ENCODE measurements at regions not wholly inside any gene's neighbourhood (a gene's known extent, or its start where the extent isn't known, plus 50 kb on each side); places are given as distances from the start of the nearest gene placed in this dataset.

DNA sequence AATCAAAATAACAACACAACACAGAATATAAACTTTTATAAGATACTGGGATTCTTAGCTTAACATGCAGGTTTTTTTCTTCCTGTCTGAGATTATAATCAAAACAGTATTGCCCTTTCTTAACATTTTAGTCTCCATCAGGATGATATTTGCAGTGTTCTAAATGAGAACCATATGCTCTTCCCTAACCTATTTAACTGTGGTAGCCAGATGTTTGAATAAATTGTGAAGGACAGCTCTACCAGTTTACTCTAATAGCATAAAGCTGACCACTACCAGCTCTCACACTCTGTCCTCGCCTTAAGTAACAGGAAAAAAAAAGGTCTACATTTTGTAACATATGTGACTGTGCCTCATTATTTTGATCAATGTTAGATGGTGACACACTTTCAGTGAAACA, 618.7 kb upstream of the SGCG start:
- Histone ChIP-seq H3K36me3 (ENCODE audit: control insufficient read depth in 1 of 2, insufficient read depth in 2 of 2, low read length in 2 of 2) (no peaks in the 10 kb centered on the region), H3K27ac (ENCODE audit: low read depth, low read length) (no peak overlapping the region), H3K27me3 (ENCODE audit: control insufficient read depth in 1 of 2, insufficient read depth in 2 of 2, low read length in 2 of 2) (no peaks in the 10 kb centered on the region), H3K9ac (ENCODE audit: low read depth in 1 of 2, low read length in 2 of 2) (no peak overlapping the region), H3K9me3 (ENCODE audit: control insufficient read depth in 1 of 2, low read length in 2 of 2) (no peaks in the 10 kb centered on the region), H3K4me3 (ENCODE audit: low read depth in 1 of 2, low read length in 2 of 2) (no peak overlapping the region), H3K4me1 (ENCODE audit: control insufficient read depth in 1 of 2, insufficient read depth in 2 of 2, low read length in 2 of 2) (no peaks in the 10 kb centered on the region)

DNA sequence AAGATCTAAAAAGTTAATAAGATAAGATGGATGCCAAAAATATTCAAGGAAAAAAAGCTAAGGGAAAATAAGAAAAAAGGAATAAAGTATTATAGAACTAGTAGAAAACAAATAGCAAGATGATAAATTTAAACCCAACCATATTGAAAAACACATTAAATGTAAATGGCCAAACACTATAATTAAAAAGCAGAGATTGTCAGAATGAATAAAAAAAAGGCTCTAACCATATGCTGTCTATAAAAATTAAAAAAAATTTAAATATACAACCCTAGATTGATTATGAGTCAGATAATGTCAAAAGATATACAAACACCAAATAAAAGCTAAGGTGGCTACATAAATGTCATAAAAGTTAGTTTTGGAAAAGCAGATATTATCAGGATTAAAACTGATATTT, 617.5 kb upstream of the SGCG start:
- Histone ChIP-seq H3K4me3 (ENCODE audit: low read depth in 1 of 2, low read length in 2 of 2) (no peak overlapping the region), H3K9me3 (ENCODE audit: control insufficient read depth in 1 of 2, low read length in 2 of 2) (no peaks in the 10 kb centered on the region), H3K4me1 (ENCODE audit: control insufficient read depth in 1 of 2, insufficient read depth in 2 of 2, low read length in 2 of 2) (no peaks in the 10 kb centered on the region), H3K36me3 (ENCODE audit: control insufficient read depth in 1 of 2, insufficient read depth in 2 of 2, low read length in 2 of 2) (no peaks in the 10 kb centered on the region), H3K9ac (ENCODE audit: low read depth in 1 of 2, low read length in 2 of 2) (no peak overlapping the region), H3K27ac (ENCODE audit: low read depth, low read length) (no peak overlapping the region), H3K27me3 (ENCODE audit: control insufficient read depth in 1 of 2, insufficient read depth in 2 of 2, low read length in 2 of 2) (no peaks in the 10 kb centered on the region)

DNA sequence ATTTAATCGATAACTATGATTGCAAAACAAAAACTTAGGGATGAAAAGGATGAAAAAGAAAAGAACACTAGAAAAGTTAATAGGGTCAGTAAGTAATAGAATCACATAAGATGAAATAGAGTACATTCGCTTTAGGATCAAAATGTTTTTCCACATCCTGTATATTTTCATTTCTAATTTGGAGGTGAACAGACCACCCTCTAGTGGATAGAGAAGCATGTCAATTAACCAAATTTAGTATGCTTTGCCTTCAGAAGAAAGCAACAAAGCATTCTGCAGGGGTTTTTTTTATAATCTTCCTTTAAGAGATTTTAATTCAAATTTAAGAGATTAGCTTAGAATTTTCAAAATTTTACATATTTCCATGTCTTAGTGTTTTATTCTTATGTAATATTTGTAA, 611.0 kb upstream of the SGCG start:
- Histone ChIP-seq H3K36me3 (ENCODE audit: control insufficient read depth in 1 of 2, insufficient read depth in 2 of 2, low read length in 2 of 2) (no peaks in the 10 kb centered on the region), H3K9ac (ENCODE audit: low read depth in 1 of 2, low read length in 2 of 2) (no peak overlapping the region), H3K4me1 (ENCODE audit: control insufficient read depth in 1 of 2, insufficient read depth in 2 of 2, low read length in 2 of 2) (no peaks in the 10 kb centered on the region), H3K27ac (ENCODE audit: low read depth, low read length) (no peak overlapping the region), H3K27me3 (ENCODE audit: control insufficient read depth in 1 of 2, insufficient read depth in 2 of 2, low read length in 2 of 2) (no peaks in the 10 kb centered on the region), H3K9me3 (ENCODE audit: control insufficient read depth in 1 of 2, low read length in 2 of 2) (no peaks in the 10 kb centered on the region), H3K4me3 (ENCODE audit: low read depth in 1 of 2, low read length in 2 of 2) (no peak overlapping the region)

DNA sequence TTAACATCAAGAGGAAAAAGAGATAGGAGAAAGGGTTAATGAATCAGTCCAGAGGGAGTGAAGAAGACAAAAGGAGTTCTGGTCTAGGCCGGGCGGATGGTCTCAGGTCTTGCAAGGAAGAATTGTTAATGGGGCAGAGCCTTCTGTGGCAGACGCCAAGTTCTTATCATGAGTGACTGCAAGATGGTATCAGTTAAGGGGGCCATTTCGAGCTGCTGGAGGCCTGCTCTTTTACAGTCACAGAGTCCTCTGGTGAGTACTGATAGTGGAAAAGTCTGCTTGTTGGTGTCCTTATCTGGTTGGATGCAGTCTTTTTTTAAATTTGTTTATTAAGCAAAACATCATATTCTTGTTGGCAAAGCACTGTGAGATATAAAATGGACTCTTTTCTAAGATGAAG, 590.9 kb upstream of the SGCG start:
- Histone ChIP-seq H3K4me1 (ENCODE audit: control insufficient read depth in 1 of 2, insufficient read depth in 2 of 2, low read length in 2 of 2) (no peaks in the 10 kb centered on the region), H3K36me3 (ENCODE audit: control insufficient read depth in 1 of 2, insufficient read depth in 2 of 2, low read length in 2 of 2) (no peaks in the 10 kb centered on the region)

DNA sequence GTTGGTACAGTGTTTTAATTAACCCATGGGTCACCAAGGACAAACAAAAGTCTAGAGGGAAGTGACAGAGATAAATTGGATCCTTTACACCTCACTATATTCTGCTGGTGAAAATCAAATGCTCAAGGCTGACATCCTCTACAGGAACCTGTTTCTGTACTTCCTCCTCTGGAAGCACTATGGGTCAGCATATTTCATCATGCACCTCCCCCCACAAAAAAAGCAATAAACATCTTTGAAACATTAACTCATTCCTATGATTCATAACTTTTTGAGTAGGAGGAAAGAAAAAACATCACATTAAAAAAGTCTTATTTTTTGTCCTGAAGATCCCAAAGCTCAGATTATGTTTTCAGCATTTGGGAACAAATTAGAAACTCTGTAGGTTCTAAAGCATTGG, 588.3 kb upstream of the SGCG start:
- no peaks in the 10 kb centered on the region for H3K36me3 ChIP-seq (ENCODE audit: control insufficient read depth in 1 of 2, insufficient read depth in 2 of 2, low read length in 2 of 2)
- H3K9me3 ChIP-seq (ENCODE audit: control insufficient read depth in 1 of 2, low read length in 2 of 2) = no peaks in the 10 kb centered on the region
- no peak overlapping the region for H3K9ac ChIP-seq (ENCODE audit: low read depth in 1 of 2, low read length in 2 of 2)
- H3K27me3 ChIP-seq (ENCODE audit: control insufficient read depth in 1 of 2, insufficient read depth in 2 of 2, low read length in 2 of 2) = no peaks in the 10 kb centered on the region
- no peaks in the 10 kb centered on the region for H3K4me1 ChIP-seq (ENCODE audit: control insufficient read depth in 1 of 2, insufficient read depth in 2 of 2, low read length in 2 of 2)
- H3K4me3 ChIP-seq (ENCODE audit: low read depth in 1 of 2, low read length in 2 of 2) = no peak overlapping the region
- no peak overlapping the region for H3K27ac ChIP-seq (ENCODE audit: low read depth, low read length)

More for the DNA sequence above, 590.9 kb upstream of the SGCG start:
- Histone ChIP-seq H3K4me3 (ENCODE audit: low read depth in 1 of 2, low read length in 2 of 2) (no peak overlapping the region), H3K27me3 (ENCODE audit: control insufficient read depth in 1 of 2, insufficient read depth in 2 of 2, low read length in 2 of 2) (no peaks in the 10 kb centered on the region), H3K9ac (ENCODE audit: low read depth in 1 of 2, low read length in 2 of 2) (no peak overlapping the region), H3K9me3 (ENCODE audit: control insufficient read depth in 1 of 2, low read length in 2 of 2) (no peaks in the 10 kb centered on the region), H3K27ac (ENCODE audit: low read depth, low read length) (no peak overlapping the region)

DNA sequence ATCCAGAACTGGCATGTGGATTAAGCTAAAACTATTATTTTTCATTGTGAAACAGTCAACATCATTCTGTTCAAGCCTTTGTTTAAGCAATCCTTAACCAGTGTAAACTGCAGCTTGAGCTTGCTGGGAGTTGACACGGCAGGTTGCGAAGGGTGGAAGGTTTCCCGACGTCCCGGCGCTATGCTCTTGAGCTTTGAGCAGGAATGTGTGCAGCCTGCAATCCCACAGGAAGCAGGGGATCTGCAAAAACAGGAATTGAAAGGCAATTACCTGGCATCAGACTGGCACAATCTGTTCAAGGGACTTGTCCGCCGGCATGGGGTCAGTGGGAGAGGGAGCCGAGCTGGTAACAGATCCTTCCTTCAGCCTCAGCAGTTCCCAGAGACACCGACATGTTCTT, 586.7 kb upstream of the SGCG start:
- H3K9me3 ChIP-seq (ENCODE audit: control insufficient read depth in 1 of 2, low read length in 2 of 2) = no peaks in the 10 kb centered on the region

DNA sequence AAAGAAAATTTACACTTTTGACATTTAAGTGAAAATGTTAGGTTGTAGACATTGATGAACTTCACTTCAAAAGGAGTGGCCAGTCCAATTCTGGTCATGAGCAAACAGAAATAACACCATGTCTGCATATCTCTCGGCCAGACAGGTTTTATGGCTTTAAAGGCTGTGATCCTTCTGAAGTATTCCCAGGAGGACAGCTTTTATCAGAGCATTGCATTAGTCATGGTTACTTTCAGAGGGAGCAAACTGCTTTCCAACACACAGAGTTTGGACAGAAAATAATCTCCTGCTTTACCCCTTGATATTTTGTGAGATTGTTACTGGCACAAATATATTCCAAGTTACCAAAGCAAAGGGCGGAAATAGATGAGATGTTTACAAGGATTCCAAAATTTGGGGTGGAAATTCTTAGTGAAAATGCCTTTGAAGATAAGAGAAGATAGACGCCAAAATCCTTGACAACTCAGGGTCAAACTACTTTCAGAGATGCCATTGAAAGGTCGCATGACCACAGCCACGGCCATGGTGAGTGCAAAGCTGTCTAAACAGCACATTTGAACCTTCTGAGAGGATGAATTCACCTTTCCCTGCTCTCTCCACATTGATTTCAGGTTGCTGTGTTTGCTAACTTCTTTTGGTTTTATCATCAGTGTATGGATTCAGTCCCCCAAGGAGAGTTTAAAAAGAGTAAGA, 584.5 kb upstream of the SGCG start:
- H3K27ac ChIP-seq (ENCODE audit: low read depth, low read length) = no peak overlapping the region
- no peaks in the 10 kb centered on the region for H3K36me3 ChIP-seq (ENCODE audit: control insufficient read depth in 1 of 2, insufficient read depth in 2 of 2, low read length in 2 of 2)
- H3K4me1 ChIP-seq (ENCODE audit: control insufficient read depth in 1 of 2, insufficient read depth in 2 of 2, low read length in 2 of 2) = no peaks in the 10 kb centered on the region
- H3K9ac ChIP-seq (ENCODE audit: low read depth in 1 of 2, low read length in 2 of 2) = no peak overlapping the region
- H3K9me3 ChIP-seq (ENCODE audit: control insufficient read depth in 1 of 2, low read length in 2 of 2) = no peaks in the 10 kb centered on the region
- no peak overlapping the region for H3K4me3 ChIP-seq (ENCODE audit: low read depth in 1 of 2, low read length in 2 of 2)
- H3K27me3 ChIP-seq (ENCODE audit: control insufficient read depth in 1 of 2, insufficient read depth in 2 of 2, low read length in 2 of 2) = no peaks in the 10 kb centered on the region

More for the DNA sequence above, 586.7 kb upstream of the SGCG start:
- Histone ChIP-seq H3K36me3 (ENCODE audit: control insufficient read depth in 1 of 2, insufficient read depth in 2 of 2, low read length in 2 of 2) (no peaks in the 10 kb centered on the region), H3K27ac (ENCODE audit: low read depth, low read length) (no peak overlapping the region), H3K4me1 (ENCODE audit: control insufficient read depth in 1 of 2, insufficient read depth in 2 of 2, low read length in 2 of 2) (no peaks in the 10 kb centered on the region), H3K27me3 (ENCODE audit: control insufficient read depth in 1 of 2, insufficient read depth in 2 of 2, low read length in 2 of 2) (no peaks in the 10 kb centered on the region), H3K9ac (ENCODE audit: low read depth in 1 of 2, low read length in 2 of 2) (no peak overlapping the region), H3K4me3 (ENCODE audit: low read depth in 1 of 2, low read length in 2 of 2) (no peak overlapping the region)

DNA sequence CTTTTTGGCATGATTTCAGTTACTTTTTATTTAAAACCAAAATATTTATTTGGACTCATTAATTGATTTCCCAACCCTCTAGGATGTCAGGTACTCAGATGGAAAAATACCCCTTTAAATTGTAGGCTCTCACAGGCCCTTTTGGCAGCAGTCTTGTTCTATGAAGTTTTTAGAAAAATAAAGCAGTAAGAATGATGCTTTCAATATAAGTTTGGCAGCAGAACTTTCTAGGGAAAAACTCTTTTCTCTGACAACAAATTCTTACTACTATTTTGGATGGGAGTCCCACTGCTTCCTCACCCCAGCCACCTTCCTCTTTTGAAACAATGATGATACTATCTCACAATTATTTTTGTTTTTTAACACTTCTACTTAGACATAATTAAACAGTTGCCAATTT, 581.6 kb upstream of the SGCG start:
- Histone ChIP-seq H3K27ac (ENCODE audit: low read depth, low read length) (no peak overlapping the region), H3K9ac (ENCODE audit: low read depth in 1 of 2, low read length in 2 of 2) (no peak overlapping the region), H3K4me3 (ENCODE audit: low read depth in 1 of 2, low read length in 2 of 2) (no peak overlapping the region), H3K4me1 (ENCODE audit: control insufficient read depth in 1 of 2, insufficient read depth in 2 of 2, low read length in 2 of 2) (no peaks in the 10 kb centered on the region), H3K27me3 (ENCODE audit: control insufficient read depth in 1 of 2, insufficient read depth in 2 of 2, low read length in 2 of 2) (no peaks in the 10 kb centered on the region), H3K9me3 (ENCODE audit: control insufficient read depth in 1 of 2, low read length in 2 of 2) (peaks cover 0 to under 1% of the 10 kb centered on the region in 2 donors), H3K36me3 (ENCODE audit: control insufficient read depth in 1 of 2, insufficient read depth in 2 of 2, low read length in 2 of 2) (no peaks in the 10 kb centered on the region)

DNA sequence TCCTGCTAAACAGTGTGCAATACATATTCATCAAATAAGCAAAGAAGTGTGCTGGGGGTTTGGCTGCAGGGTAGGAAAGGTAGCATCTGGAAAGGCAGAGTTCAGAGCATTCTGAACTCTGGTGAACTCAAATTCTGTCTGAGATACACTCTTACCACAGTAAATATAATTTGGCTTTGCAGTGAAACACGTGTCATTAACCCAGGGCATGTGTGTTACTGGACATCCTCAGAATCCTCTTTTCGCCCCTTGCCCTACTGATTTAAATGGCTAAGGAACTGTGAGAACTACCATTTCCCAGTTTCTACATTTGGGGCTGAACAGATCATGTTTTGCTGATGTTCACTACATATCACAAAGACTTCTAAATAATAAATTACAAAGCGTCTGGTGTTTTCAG, 562.8 kb upstream of the SGCG start:
- Histone ChIP-seq H3K27ac (ENCODE audit: low read depth, low read length) (no peak overlapping the region), H3K4me1 (ENCODE audit: control insufficient read depth in 1 of 2, insufficient read depth in 2 of 2, low read length in 2 of 2) (no peaks in the 10 kb centered on the region), H3K27me3 (ENCODE audit: control insufficient read depth in 1 of 2, insufficient read depth in 2 of 2, low read length in 2 of 2) (no peaks in the 10 kb centered on the region), H3K36me3 (ENCODE audit: control insufficient read depth in 1 of 2, insufficient read depth in 2 of 2, low read length in 2 of 2) (no peaks in the 10 kb centered on the region), H3K9me3 (ENCODE audit: control insufficient read depth in 1 of 2, low read length in 2 of 2) (no peaks in the 10 kb centered on the region), H3K4me3 (ENCODE audit: low read depth in 1 of 2, low read length in 2 of 2) (no peak overlapping the region), H3K9ac (ENCODE audit: low read depth in 1 of 2, low read length in 2 of 2) (no peak overlapping the region)

DNA sequence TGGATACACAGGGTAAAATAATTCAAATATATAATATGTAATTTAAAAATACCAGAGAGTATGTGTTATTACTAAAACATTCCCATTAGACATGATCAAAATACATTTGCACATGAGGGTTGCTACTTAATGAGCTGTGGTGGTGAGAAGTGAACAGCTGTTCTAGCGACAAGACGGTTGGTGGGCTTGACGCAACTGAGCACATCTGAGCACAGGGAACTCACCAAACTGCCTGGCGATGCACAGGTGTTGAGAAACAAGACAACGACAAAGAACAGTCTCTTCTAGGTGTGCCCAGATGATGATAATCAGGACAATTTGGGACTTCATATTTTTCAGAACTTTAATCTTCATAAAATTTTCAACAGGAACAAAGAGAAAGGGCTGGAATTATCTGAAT, 555.1 kb upstream of the SGCG start:
- Histone ChIP-seq H3K36me3 (ENCODE audit: control insufficient read depth in 1 of 2, insufficient read depth in 2 of 2, low read length in 2 of 2) (no peaks in the 10 kb centered on the region), H3K9ac (ENCODE audit: low read depth in 1 of 2, low read length in 2 of 2) (no peak overlapping the region), H3K9me3 (ENCODE audit: control insufficient read depth in 1 of 2, low read length in 2 of 2) (no peaks in the 10 kb centered on the region), H3K27ac (ENCODE audit: low read depth, low read length) (no peak overlapping the region), H3K4me3 (ENCODE audit: low read depth in 1 of 2, low read length in 2 of 2) (no peak overlapping the region), H3K4me1 (ENCODE audit: control insufficient read depth in 1 of 2, insufficient read depth in 2 of 2, low read length in 2 of 2) (no peaks in the 10 kb centered on the region), H3K27me3 (ENCODE audit: control insufficient read depth in 1 of 2, insufficient read depth in 2 of 2, low read length in 2 of 2) (no peaks in the 10 kb centered on the region)

DNA sequence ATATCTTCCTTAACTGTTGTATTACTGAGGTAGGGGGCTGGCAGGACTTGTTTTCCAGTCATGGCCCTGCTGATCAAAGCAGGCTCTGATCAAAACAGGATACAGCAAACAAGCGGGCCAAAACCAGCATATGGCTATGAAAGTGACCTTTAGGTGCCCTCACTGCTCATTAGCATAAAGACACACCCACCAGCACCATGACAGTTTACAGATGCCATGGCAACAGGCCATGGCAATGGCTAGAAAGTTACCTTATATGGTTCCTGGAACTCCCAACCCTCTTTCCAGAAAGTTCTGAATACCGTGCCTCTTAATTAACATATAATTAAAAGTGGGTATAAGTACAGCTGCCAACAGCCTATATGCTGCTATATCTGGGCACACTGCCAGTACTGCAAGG, 551.4 kb upstream of the SGCG start:
- no peaks in the 10 kb centered on the region for H3K27me3 ChIP-seq (ENCODE audit: control insufficient read depth in 1 of 2, insufficient read depth in 2 of 2, low read length in 2 of 2)
- H3K4me3 ChIP-seq (ENCODE audit: low read depth in 1 of 2, low read length in 2 of 2) = no peak overlapping the region
- H3K27ac ChIP-seq (ENCODE audit: low read depth, low read length) = no peak overlapping the region
- H3K9me3 ChIP-seq (ENCODE audit: control insufficient read depth in 1 of 2, low read length in 2 of 2) = peaks cover 0 to 2% of the 10 kb centered on the region in 2 donors
- no peaks in the 10 kb centered on the region for H3K4me1 ChIP-seq (ENCODE audit: control insufficient read depth in 1 of 2, insufficient read depth in 2 of 2, low read length in 2 of 2)
- no peaks in the 10 kb centered on the region for H3K36me3 ChIP-seq (ENCODE audit: control insufficient read depth in 1 of 2, insufficient read depth in 2 of 2, low read length in 2 of 2)
- no peak overlapping the region for H3K9ac ChIP-seq (ENCODE audit: low read depth in 1 of 2, low read length in 2 of 2)

All from duodenal mucosa (tissue), 2 donors.